Panc1 (cell line): ENCODE measurements at regions not wholly inside any gene's neighbourhood (a gene's known extent, or its start where the extent isn't known, plus 50 kb on each side); places are given as distances from the start of the nearest gene placed in this dataset.
"Not testable (repeated sequence)": the region's sequence is repeated elsewhere in the genome, so short reads cannot be mapped to it uniquely, and the experiment has no call there.

ENCODE experiments used
- ATAC-seq: fragments of 200-7000 bp; cut with Tn5 transposase; 2 replicates; pipeline ENCODE4 v1.9.1; 2020; ENCODE audit warnings: mild to moderate bottlenecking, moderate library complexity
- BruUV-seq: library from RNA; stranded (reverse); fragments of 400-500 nt; replicated peaks from 2 replicates; lab custom pipeline; 2021; lab: Mats Ljungman, UMichigan
- CTCF ChIA-PET: fragments of 300-600 bp; sonication (Branson Sonifier 250); formaldehyde crosslinking; loops from one replicate; lab custom pipeline; 2022; ENCODE audit warnings: antibody characterized with exemption; lab: Charles Lee
- POLR2A ChIA-PET: fragments of 300-600 bp; sonication (Branson Sonifier 250); formaldehyde crosslinking; loops from one replicate; lab custom pipeline; 2022; ENCODE audit warnings: antibody characterized with exemption; lab: Charles Lee
- DNase-seq: peaks from one replicate; pipeline ENCODE4 v3.0.0-alpha.2; 2010; ENCODE audit warnings: low read depth, low spot score
- H3K27ac ChIP-seq: 2 replicates; pipeline ENCODE4 v1.5.1; 2011; ENCODE audit warnings: mild to moderate bottlenecking, low read length, inconsistent platforms
- H3K27me3 ChIP-seq: fragments of 200-500 bp; sonication (Bioruptor generic); 2 replicates; pipeline ENCODE4 v1.6.0; 2014; ENCODE audit warnings: low read length, inconsistent platforms; ENCODE audit not compliant: control insufficient read depth, insufficient read depth
- H3K36me3 ChIP-seq: fragments of 200-500 bp; sonication (Bioruptor generic); 2 replicates; pipeline ENCODE4 v1.5.1; 2014; ENCODE audit warnings: inconsistent platforms, mild to moderate bottlenecking, low read length, moderate library complexity; ENCODE audit not compliant: control insufficient read depth, insufficient read depth
- H3K4me1 ChIP-seq: 2 replicates; pipeline ENCODE4 v1.5.1; 2011; ENCODE audit warnings: inconsistent platforms, mild to moderate bottlenecking, low read length, moderate library complexity; ENCODE audit not compliant: control insufficient read depth, insufficient read depth
- H3K4me3 ChIP-seq, 2 experiments: 2 replicates each; pipeline ENCODE4 v1.5.1; 2011 to 2012; ENCODE audit warnings: low read depth in 2 of 2, low read length in 2 of 2, mild to moderate bottlenecking in 2 of 2, inconsistent platforms in 1 of 2, moderate library complexity in 1 of 2
- H3K9me3 ChIP-seq: fragments of 200-500 bp; sonication (Bioruptor generic); 2 replicates; pipeline ENCODE4 v1.5.1; 2014; ENCODE audit warnings: low read depth, mild to moderate bottlenecking, inconsistent platforms, low read length, moderate library complexity; ENCODE audit not compliant: control insufficient read depth, insufficient read depth
- POLR2AphosphoS5 ChIP-seq: IDR thresholded peaks from 2 replicates; pipeline ENCODE4 v1.6.1; 2012; ENCODE audit warnings: mild to moderate bottlenecking, low read depth, low read length, moderate library complexity
- SIN3A ChIP-seq: IDR thresholded peaks from 2 replicates; pipeline ENCODE4 v1.6.1; 2012; ENCODE audit warnings: low read depth, mild to moderate bottlenecking, low read length, moderate library complexity, borderline replicate concordance; ENCODE audit not compliant: insufficient read depth
- TCF7L2 ChIP-seq: IDR thresholded peaks from 2 replicates; pipeline ENCODE4 v1.6.1; 2011; ENCODE audit warnings: mild to moderate bottlenecking, low read depth, low read length, inconsistent platforms
- in situ Hi-C: cut with HindIII; loops from 2 replicates; pipeline ENCODE4 v1.10.0; 2016; ENCODE audit warnings: low sequenced_read_pairs, low pct_unique_long_range_greater_than_20kb
- intact Hi-C: fragments of 100-400 bp; cut with micrococcal nuclease; formaldehyde crosslinking; loops from one replicate; pipeline ENCODE4 v1.10.0; 2022; ENCODE audit not compliant: unreplicated experiment
- TF ChIP-seq, protein P1 (sequence below), 2 experiments: IDR thresholded peaks; 2 replicates each; pipeline ENCODE4 v1.6.1; 2011 to 2012; ENCODE audit warnings: low read depth in 2 of 2, control low read depth in 1 of 2, low read length in 1 of 2, mild to moderate bottlenecking in 1 of 2, moderate library complexity in 1 of 2; ENCODE audit not compliant: insufficient read depth in 1 of 2
- TF ChIP-seq, protein P2 (sequence below): fragments of 450-650 bp; IDR thresholded peaks from 2 replicates; pipeline ENCODE4 v1.5.1; 2017; ENCODE audit warnings: mild to moderate bottlenecking

GRCh38 chr18:42373584-42373983, 418.6 kb downstream of the PIK3C3 start:
- CTCF ChIA-PET, result no interaction called here
- no peak for TF ChIP-seq TCF7L2
- TF ChIP-seq POLR2AphosphoS5, result no peak
- TF ChIP-seq, protein P1, sequence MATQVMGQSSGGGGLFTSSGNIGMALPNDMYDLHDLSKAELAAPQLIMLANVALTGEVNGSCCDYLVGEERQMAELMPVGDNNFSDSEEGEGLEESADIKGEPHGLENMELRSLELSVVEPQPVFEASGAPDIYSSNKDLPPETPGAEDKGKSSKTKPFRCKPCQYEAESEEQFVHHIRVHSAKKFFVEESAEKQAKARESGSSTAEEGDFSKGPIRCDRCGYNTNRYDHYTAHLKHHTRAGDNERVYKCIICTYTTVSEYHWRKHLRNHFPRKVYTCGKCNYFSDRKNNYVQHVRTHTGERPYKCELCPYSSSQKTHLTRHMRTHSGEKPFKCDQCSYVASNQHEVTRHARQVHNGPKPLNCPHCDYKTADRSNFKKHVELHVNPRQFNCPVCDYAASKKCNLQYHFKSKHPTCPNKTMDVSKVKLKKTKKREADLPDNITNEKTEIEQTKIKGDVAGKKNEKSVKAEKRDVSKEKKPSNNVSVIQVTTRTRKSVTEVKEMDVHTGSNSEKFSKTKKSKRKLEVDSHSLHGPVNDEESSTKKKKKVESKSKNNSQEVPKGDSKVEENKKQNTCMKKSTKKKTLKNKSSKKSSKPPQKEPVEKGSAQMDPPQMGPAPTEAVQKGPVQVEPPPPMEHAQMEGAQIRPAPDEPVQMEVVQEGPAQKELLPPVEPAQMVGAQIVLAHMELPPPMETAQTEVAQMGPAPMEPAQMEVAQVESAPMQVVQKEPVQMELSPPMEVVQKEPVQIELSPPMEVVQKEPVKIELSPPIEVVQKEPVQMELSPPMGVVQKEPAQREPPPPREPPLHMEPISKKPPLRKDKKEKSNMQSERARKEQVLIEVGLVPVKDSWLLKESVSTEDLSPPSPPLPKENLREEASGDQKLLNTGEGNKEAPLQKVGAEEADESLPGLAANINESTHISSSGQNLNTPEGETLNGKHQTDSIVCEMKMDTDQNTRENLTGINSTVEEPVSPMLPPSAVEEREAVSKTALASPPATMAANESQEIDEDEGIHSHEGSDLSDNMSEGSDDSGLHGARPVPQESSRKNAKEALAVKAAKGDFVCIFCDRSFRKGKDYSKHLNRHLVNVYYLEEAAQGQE (IDR thresholded peaks at IDR 0.05; ENCODE audit: insufficient read depth in 1 of 2, low read depth in 2 of 2, low read length in 1 of 2), result no peak
- TF ChIP-seq, protein P2, sequence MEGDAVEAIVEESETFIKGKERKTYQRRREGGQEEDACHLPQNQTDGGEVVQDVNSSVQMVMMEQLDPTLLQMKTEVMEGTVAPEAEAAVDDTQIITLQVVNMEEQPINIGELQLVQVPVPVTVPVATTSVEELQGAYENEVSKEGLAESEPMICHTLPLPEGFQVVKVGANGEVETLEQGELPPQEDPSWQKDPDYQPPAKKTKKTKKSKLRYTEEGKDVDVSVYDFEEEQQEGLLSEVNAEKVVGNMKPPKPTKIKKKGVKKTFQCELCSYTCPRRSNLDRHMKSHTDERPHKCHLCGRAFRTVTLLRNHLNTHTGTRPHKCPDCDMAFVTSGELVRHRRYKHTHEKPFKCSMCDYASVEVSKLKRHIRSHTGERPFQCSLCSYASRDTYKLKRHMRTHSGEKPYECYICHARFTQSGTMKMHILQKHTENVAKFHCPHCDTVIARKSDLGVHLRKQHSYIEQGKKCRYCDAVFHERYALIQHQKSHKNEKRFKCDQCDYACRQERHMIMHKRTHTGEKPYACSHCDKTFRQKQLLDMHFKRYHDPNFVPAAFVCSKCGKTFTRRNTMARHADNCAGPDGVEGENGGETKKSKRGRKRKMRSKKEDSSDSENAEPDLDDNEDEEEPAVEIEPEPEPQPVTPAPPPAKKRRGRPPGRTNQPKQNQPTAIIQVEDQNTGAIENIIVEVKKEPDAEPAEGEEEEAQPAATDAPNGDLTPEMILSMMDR, result no peak
- TF ChIP-seq SIN3A, result no peak
- Histone ChIP-seq H3K27me3 (no peaks in the 10 kb centered on the region), H3K4me1 (no peaks in the 10 kb centered on the region), H3K9me3 (no peaks in the 10 kb centered on the region), H3K4me3 (no peak overlapping the region), H3K36me3 (no peaks in the 10 kb centered on the region), H3K27ac (no peak overlapping the region)
- in situ Hi-C loops, result no loop called here
- DNase-seq (no peak), ATAC-seq (no peak)
- POLR2A ChIA-PET, result no interaction called here
- intact Hi-C loops, result no loop called here
- BruUV-seq, result no TSS peak

DNA sequence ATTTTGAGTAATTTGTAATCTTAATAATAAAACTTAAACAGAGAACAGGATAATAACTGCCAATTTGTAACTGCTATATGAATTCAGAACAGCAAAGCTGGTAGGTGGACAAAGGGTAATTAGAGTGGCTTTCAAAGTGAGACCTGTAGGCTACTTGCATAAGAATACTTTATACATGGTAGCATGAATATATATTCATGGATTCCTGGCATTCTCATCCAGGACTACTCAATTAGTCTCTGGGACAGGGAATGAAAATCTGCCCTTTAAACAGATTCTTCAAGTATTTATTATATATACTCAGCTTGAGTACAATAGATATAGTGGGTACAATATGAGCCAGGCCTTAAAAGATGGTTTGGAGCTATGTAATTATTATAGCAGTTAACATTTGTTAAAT, 419.9 kb downstream of the PIK3C3 start:
- in situ Hi-C loops (no loop called here), intact Hi-C loops (no loop called here)
- Histone ChIP-seq H3K27me3 (no peaks in the 10 kb centered on the region), H3K27ac (no peak overlapping the region), H3K36me3 (no peaks in the 10 kb centered on the region), H3K9me3 (no peaks in the 10 kb centered on the region), H3K4me3 (no peak overlapping the region), H3K4me1 (no peaks in the 10 kb centered on the region)
- TF ChIP-seq, protein P1 (IDR thresholded peaks at IDR 0.05; ENCODE audit: insufficient read depth in 1 of 2, low read depth in 2 of 2, low read length in 1 of 2), result no peak
- TF ChIP-seq, protein P2, result no peak
- no peak for TF ChIP-seq TCF7L2
- TF ChIP-seq SIN3A, result no peak
- no peak for TF ChIP-seq POLR2AphosphoS5
- POLR2A ChIA-PET, result no interaction called here
- no peak for DNase-seq
- CTCF ChIA-PET, result no interaction called here
- ATAC-seq, result no peak
- BruUV-seq, result no TSS peak

GRCh38 chr18:42378854-42379253, 423.8 kb downstream of the PIK3C3 start:
- DNase-seq, in situ Hi-C loops, H3K27ac ChIP-seq, POLR2A ChIA-PET, CTCF ChIA-PET, H3K36me3 ChIP-seq, intact Hi-C loops, ATAC-seq, H3K27me3 ChIP-seq, H3K4me1 ChIP-seq, BruUV-seq, H3K9me3 ChIP-seq, H3K4me3 ChIP-seq: not testable (repeated sequence)

DNA sequence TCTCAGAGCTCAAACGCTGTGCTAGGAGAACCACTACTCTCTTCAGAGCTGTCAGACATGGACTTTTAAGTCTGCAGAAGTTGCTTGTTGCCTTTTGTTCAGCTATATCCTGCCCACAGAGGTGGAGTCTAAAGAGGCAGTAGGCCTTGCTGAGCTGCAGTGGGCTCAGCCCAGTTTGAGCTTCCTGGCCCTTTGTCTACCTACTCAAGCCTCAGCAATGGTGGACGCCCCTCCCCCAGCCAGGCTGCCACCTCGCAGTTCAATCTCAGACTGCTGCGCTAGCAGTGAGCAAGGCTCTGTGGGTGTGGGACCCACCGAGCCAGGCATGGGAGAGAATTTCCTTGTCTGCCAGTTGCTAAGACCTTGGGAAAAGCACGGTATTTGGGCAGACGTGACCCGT, 426.2 kb downstream of the PIK3C3 start:
- in situ Hi-C loops, intact Hi-C loops, ATAC-seq, DNase-seq, POLR2A ChIA-PET, H3K4me3 ChIP-seq, H3K9me3 ChIP-seq, H3K27me3 ChIP-seq, H3K4me1 ChIP-seq, H3K27ac ChIP-seq, H3K36me3 ChIP-seq, CTCF ChIA-PET, BruUV-seq: not testable (repeated sequence)
